ENCODE measurements at regions not wholly inside any gene's neighbourhood (a gene's known extent, or its start where the extent isn't known, plus 50 kb on each side); places are given as distances from the start of the nearest gene placed in this dataset.

GRCh38 chr3:137062250-137062649, 104.5 kb downstream of the IL20RB start:
- TF ChIP-seq, protein P1, sequence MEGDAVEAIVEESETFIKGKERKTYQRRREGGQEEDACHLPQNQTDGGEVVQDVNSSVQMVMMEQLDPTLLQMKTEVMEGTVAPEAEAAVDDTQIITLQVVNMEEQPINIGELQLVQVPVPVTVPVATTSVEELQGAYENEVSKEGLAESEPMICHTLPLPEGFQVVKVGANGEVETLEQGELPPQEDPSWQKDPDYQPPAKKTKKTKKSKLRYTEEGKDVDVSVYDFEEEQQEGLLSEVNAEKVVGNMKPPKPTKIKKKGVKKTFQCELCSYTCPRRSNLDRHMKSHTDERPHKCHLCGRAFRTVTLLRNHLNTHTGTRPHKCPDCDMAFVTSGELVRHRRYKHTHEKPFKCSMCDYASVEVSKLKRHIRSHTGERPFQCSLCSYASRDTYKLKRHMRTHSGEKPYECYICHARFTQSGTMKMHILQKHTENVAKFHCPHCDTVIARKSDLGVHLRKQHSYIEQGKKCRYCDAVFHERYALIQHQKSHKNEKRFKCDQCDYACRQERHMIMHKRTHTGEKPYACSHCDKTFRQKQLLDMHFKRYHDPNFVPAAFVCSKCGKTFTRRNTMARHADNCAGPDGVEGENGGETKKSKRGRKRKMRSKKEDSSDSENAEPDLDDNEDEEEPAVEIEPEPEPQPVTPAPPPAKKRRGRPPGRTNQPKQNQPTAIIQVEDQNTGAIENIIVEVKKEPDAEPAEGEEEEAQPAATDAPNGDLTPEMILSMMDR (optimal IDR thresholded peaks at IDR 0.05 in 1 of 3, IDR thresholded peaks at IDR 0.05 in 1 of 3, conservative IDR thresholded peaks at IDR 0.05 in 1 of 3; ENCODE audit: extremely low read depth in 1 of 3, insufficient read depth in 2 of 3, low read length in 3 of 3), result no peak
- no peak for TF ChIP-seq EZH2 (IDR thresholded peaks at IDR 0.05; ENCODE audit: low read length)
